Aorta (tissue), 5 donors: ENCODE measurements at regions not wholly inside any gene's neighbourhood (a gene's known extent, or its start where the extent isn't known, plus 50 kb on each side); places are given as distances from the start of the nearest gene placed in this dataset.
A peak's percentile ranks its signal among the peaks of the same experiment; 100 is the strongest.

Source experiments
- ATAC-seq: fragments of 200-7000 bp; cut with Tn5 transposase; one replicate; pipeline ENCODE4 v1.9.1; 2022; ENCODE audit warnings: moderate library complexity; ENCODE audit not compliant: low FRiP score
- DNase-seq, 2 donors: peaks; one replicate each; pipeline ENCODE4 v3.0.0-alpha.2; 2020
- H3K27ac ChIP-seq, 2 donors: one replicate each; pipeline ENCODE4 v1.5.1; 2013; ENCODE audit warnings: low read length in 2 of 2, mild to moderate bottlenecking in 2 of 2, moderate library complexity in 2 of 2, control low read depth in 1 of 2, inconsistent platforms in 1 of 2, low read depth in 1 of 2
- H3K27me3 ChIP-seq, 2 donors: one replicate each; pipeline ENCODE4 v1.6.1; 2013; ENCODE audit warnings: control low read depth in 1 of 2, low read length in 1 of 2, mild to moderate bottlenecking in 1 of 2, moderate library complexity in 1 of 2; ENCODE audit not compliant: insufficient read depth in 2 of 2, control insufficient read depth in 1 of 2
- H3K36me3 ChIP-seq, 2 donors: one replicate each; pipeline ENCODE4 v1.6.1; 2013; ENCODE audit warnings: control low read depth in 1 of 2, low read length in 1 of 2, mild to moderate bottlenecking in 1 of 2; ENCODE audit not compliant: insufficient read depth in 2 of 2, control insufficient read depth in 1 of 2
- H3K4me1 ChIP-seq, 2 donors: one replicate each; pipeline ENCODE4 v1.6.1; 2013; ENCODE audit warnings: low read length in 2 of 2, control low read depth in 1 of 2, mild to moderate bottlenecking in 1 of 2, moderate library complexity in 1 of 2; ENCODE audit not compliant: insufficient read depth in 2 of 2, control insufficient read depth in 1 of 2
- H3K4me3 ChIP-seq, 2 donors: one replicate each; pipeline ENCODE4 v1.5.1; 2013; ENCODE audit warnings: low read length in 2 of 2, control low read depth in 1 of 2, mild to moderate bottlenecking in 1 of 2
- H3K9me3 ChIP-seq: one replicate; pipeline ENCODE4 v1.6.1; 2013; ENCODE audit warnings: mild to moderate bottlenecking, low read length; ENCODE audit not compliant: control insufficient read depth
- WGBS, 2 donors: extraction: QIAGEN DNeasy Blood & Tissue Kit; methylation state at CpG; one replicate each; pipeline ENCODE4 v1.1.7; 2013; 5-methylcytosine and 5-hydroxymethylcytosine counted together
- intact Hi-C, 2 donors: fragments of 100-400 bp; cut with DNase I; formaldehyde crosslinking; loops; one replicate each; pipeline versions ENCODE4 v1.14.2 to v1.15.0; 2022
- donor health status: healthy with polysubstance abuse.
- donor health status: Bipolar disorder and iron deficiency.
- donor health status: DM: no; HTN: no; CAD: no.
- donor health status: DM: no; HTN: no; CAD: no.
- donor health status: DM: yes; HTN: yes; CAD: no.

DNA sequence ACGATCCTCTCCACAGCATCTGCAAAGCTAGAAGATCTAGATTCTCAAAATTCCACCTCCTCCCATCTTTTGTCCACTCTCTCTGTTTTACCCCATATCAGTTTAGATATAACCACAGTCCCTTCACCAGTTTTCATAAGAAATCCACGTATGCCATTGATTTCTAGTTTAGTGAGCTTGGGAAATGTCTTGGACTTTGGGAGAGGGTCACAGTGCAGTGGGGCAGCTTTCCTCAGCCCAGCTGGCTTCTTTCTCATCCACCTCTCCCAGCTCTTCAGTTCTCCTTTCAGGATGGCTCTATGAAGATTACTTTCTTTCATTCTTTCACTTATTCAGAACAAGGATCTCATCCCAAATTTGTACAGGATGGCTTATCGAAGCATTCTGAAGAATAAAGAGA lies 203.9 kb upstream of the ADCY2 start:
- Histone ChIP-seq H3K27ac (no peak overlapping the region), H3K27me3 (peaks cover 0 to 2% of the 10 kb centered on the region in 2 donors), H3K4me3 (no peak overlapping the region), H3K9me3 (no peaks in the 10 kb centered on the region), H3K36me3 (no peaks in the 10 kb centered on the region), H3K4me1 (no peaks in the 10 kb centered on the region)
- ATAC-seq, result no peak
- no peak for DNase-seq
- intact Hi-C loops, result no loop called here
- WGBS, 2 donors, result 68 to 86% methylated on average over 3 of the region's 3 CpGs

DNA sequence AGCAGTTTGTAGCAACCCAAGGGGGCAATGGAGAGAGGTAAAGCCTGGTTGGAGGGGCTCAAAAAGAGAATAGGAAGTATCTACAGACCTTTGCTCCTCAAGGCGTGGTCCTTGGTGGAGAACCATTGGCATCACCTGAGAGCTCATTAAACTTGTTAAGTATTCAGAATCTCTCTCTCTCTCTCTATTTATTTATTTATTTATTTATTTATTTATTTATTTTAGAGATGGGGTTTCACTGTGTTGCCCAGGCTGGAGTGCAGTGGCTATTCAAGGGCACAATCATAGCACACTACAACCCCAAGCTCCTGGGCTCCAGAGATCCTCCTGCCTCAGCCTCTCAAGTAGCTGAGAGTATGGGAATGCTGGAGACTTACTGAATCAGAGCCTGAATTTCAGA lies 193.1 kb upstream of the ADCY2 start:
- Histone ChIP-seq H3K27ac (no peak overlapping the region), H3K27me3 (no peaks in the 10 kb centered on the region), H3K4me1 (no peaks in the 10 kb centered on the region), H3K9me3 (no peaks in the 10 kb centered on the region), H3K4me3 (no peak overlapping the region), H3K36me3 (no peaks in the 10 kb centered on the region)
- intact Hi-C loops, result no loop called here
- WGBS, 2 donors, result 96% methylated on average over 1 of the region's 1 CpG
- ATAC-seq, result no peak
- no peak for DNase-seq

DNA sequence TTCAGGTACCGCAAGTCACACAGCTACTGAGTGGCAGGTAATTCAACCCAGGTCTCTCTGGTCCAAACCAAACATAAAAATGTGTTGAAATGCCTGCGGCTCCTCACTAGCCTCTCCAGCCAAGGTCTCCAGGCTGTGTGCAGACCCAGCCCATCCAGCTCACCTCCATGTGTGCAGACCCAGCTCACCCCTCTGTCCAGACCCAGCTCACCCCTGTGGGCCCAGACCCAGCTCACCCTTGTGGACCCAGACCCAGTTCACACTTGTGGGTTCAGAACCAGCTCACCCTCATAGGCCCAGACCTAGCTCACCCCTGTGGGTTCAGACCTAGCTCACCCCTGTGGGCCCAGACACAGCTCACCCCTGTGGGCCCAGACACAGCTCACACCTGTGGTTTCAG lies 188.0 kb upstream of the ADCY2 start:
- Histone ChIP-seq H3K4me1 (no peaks in the 10 kb centered on the region), H3K27ac (no peak overlapping the region), H3K27me3 (no peaks in the 10 kb centered on the region), H3K4me3 (no peak overlapping the region), H3K9me3 (no peaks in the 10 kb centered on the region), H3K36me3 (no peaks in the 10 kb centered on the region)
- no peak for DNase-seq
- 79 to 87% methylated on average over 2 of the region's 2 CpGs for WGBS, 2 donors
- peak; percentile 21 for ATAC-seq
- intact Hi-C loops, result no loop called here

DNA sequence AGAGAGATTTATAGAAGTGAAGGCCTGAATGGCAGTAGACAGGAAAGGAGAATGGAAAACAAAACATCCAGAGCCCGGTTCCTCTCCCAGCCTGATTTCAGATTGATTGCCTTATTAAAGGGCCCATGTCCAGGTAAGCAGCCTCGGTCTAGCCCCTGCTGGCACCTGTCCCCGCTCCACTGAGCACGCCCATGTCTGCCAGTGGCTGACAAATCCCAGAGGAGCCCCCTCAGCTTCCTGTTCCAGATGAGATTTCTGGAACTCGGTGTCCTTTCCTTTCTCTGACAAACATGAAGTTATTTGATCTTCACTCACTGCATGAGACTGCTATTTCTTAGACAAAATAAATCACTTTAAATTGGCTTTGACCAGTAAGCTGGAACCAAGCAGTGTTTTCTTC lies 187.0 kb upstream of the ADCY2 start:
- WGBS, 2 donors, result 6 to 11% methylated on average over 5 of the region's 5 CpGs
- no peak for DNase-seq
- ATAC-seq, result peak; percentile 44
- no peak overlapping the region for H3K4me3 ChIP-seq
- H3K27ac ChIP-seq, result no peak overlapping the region
- no peaks in the 10 kb centered on the region for H3K4me1 ChIP-seq
- H3K9me3 ChIP-seq, result no peaks in the 10 kb centered on the region
- H3K27me3 ChIP-seq, result no peaks in the 10 kb centered on the region
- intact Hi-C loops, result no loop called here
- H3K36me3 ChIP-seq, result no peaks in the 10 kb centered on the region

- no peaks in the 10 kb centered on the region for H3K36me3 ChIP-seq
- peak in 1 of 2 donors; percentile 51 for DNase-seq
- H3K27ac ChIP-seq, result no peak overlapping the region
Observed at GRCh38 chr5:7209658-7210057, 186.3 kb upstream of the ADCY2 start.

GRCh38 chr5:7210549-7210948 lies 185.4 kb upstream of the ADCY2 start:
- no peaks in the 10 kb centered on the region for H3K36me3 ChIP-seq
- no peak overlapping the region for H3K27ac ChIP-seq
- no peaks in the 10 kb centered on the region for H3K4me1 ChIP-seq
- intact Hi-C loops, result no loop called here
- 86 to 93% methylated on average over 2 of the region's 2 CpGs for WGBS, 2 donors
- no peak overlapping the region for H3K4me3 ChIP-seq
- H3K27me3 ChIP-seq, result no peaks in the 10 kb centered on the region
- H3K9me3 ChIP-seq, result no peaks in the 10 kb centered on the region
- DNase-seq (no peak), ATAC-seq (no peak)

More at GRCh38 chr5:7209658-7210057, 186.3 kb upstream of the ADCY2 start:
- intact Hi-C loops, result no loop called here
- ATAC-seq, result peak; percentile 71
- H3K27me3 ChIP-seq, result no peaks in the 10 kb centered on the region
- no peak overlapping the region for H3K4me3 ChIP-seq
- H3K9me3 ChIP-seq, result no peaks in the 10 kb centered on the region
- no peaks in the 10 kb centered on the region for H3K4me1 ChIP-seq

- 94 to 95% methylated on average over 5 of the region's 5 CpGs for WGBS, 2 donors
- H3K27me3 ChIP-seq, result no peaks in the 10 kb centered on the region
- DNase-seq (no peak), ATAC-seq (no peak)
- no peaks in the 10 kb centered on the region for H3K4me1 ChIP-seq
- H3K9me3 ChIP-seq, result no peaks in the 10 kb centered on the region
- no peak overlapping the region for H3K27ac ChIP-seq
- no peaks in the 10 kb centered on the region for H3K36me3 ChIP-seq
- H3K4me3 ChIP-seq, result no peak overlapping the region
- intact Hi-C loops, result no loop called here
Observed at GRCh38 chr5:7213525-7213924, 182.4 kb upstream of the ADCY2 start.

DNA sequence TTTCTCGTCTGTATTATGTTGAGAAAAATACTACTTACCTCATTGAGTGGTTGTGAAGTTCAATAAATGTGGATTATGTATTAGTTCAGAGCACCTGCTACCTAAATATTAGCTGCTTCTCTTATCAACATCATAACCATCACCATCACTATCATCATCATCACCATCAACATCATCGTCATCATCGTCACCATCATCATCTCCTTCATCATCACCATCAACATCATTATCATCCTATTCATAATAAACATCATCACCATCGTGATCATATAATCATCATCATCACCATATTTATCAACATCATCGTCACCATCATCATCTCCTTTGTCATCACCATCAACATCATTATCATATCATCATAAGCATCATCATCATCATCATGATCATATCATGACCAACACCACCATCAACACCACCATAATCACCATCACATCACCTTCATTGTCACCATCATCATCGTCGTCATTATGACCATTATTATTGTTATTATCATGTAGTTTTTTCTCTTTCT lies 181.0 kb upstream of the ADCY2 start:
- Histone ChIP-seq H3K4me1 (no peaks in the 10 kb centered on the region), H3K4me3 (no peak overlapping the region), H3K27me3 (no peaks in the 10 kb centered on the region), H3K27ac (no peak overlapping the region), H3K36me3 (no peaks in the 10 kb centered on the region), H3K9me3 (no peaks in the 10 kb centered on the region)
- ATAC-seq (no peak), DNase-seq (no peak)
- WGBS, 2 donors, result 79 to 91% methylated on average over 7 of the region's 7 CpGs
- intact Hi-C loops, result no loop called here

DNA sequence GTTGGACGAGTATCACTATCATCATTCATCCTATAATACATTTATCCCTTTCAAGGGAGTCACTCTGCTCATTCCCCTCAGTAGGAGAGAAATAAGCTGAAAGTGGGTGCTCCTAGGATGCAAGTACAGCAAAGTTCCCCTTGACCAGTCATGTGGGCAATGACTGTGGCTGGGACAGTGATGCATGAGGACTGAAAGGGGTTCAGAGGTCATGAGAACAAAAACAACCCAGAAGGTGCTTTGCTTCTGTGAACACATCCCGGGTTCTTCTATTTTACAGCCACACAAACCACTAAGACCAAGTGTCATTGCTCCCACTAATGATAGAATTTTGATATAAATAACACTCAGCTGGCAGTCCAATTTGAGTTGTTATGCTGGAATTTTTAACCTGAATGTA lies 177.8 kb upstream of the ADCY2 start:
- no peak for ATAC-seq
- Histone ChIP-seq H3K27me3 (no peaks in the 10 kb centered on the region), H3K4me3 (no peak overlapping the region), H3K27ac (no peak overlapping the region), H3K9me3 (no peaks in the 10 kb centered on the region), H3K4me1 (no peaks in the 10 kb centered on the region), H3K36me3 (no peaks in the 10 kb centered on the region)
- WGBS, 2 donors, result 23 to 26% methylated on average over 2 of the region's 2 CpGs
- DNase-seq, result no peak
- intact Hi-C loops, result no loop called here
